Activated CD4-positive, alpha-beta T cell treated with anti-CD3 and anti-CD28 coated beads for 36 hours (primary cell): ENCODE measurements at regions not wholly inside any gene's neighbourhood (a gene's known extent, or its start where the extent isn't known, plus 50 kb on each side); places are given as distances from the start of the nearest gene placed in this dataset.

ENCODE experiments used
- ATAC-seq: fragments of 200-7000 bp; cut with Tn5 transposase; one replicate; pipeline ENCODE4 v1.10.0; 2021; ENCODE audit warnings: mild to moderate bottlenecking, moderate library complexity
- CTCF ChIA-PET: fragments of 350-600 bp; sonication (Branson Sonifier 250); formaldehyde crosslinking; loops from one replicate; lab custom pipeline; 2021; ENCODE audit warnings: antibody characterized with exemption; lab: Charles Lee
- POLR2A ChIA-PET: fragments of 350-600 bp; sonication (Branson Sonifier 250); formaldehyde crosslinking; loops from one replicate; lab custom pipeline; 2021; ENCODE audit warnings: antibody characterized with exemption, inconsistent platforms; lab: Charles Lee
- DNase-seq: peaks from one replicate; pipeline ENCODE4 v3.0.0-alpha.2; 2020
- H3K27ac Mint-ChIP-seq: one replicate; pipeline ENCODE4 v1.8.0; 2021; ENCODE audit warnings: mixed read lengths
- H3K27me3 Mint-ChIP-seq: one replicate; pipeline ENCODE4 v1.8.0; 2021; ENCODE audit warnings: mixed read lengths
- H3K36me3 Mint-ChIP-seq: one replicate; pipeline ENCODE4 v1.8.0; 2021; ENCODE audit warnings: low read depth, mixed read lengths
- H3K4me1 Mint-ChIP-seq: one replicate; pipeline ENCODE4 v1.8.0; 2021; ENCODE audit warnings: mixed read lengths
- H3K4me3 Mint-ChIP-seq: one replicate; pipeline ENCODE4 v1.8.0; 2021; ENCODE audit warnings: mild to moderate bottlenecking, moderate library complexity, mixed read lengths
- H3K9me3 Mint-ChIP-seq: one replicate; pipeline ENCODE4 v1.8.0; 2021; ENCODE audit warnings: low read depth, mixed read lengths
- intact Hi-C, 2 experiments: fragments of 100-400 bp; cut with DNase I in 1 of 2; cut with micrococcal nuclease in 1 of 2; formaldehyde crosslinking; loops; one replicate each; pipeline versions ENCODE4 v1.14.2 to v1.15.1; 2022 to 2024; cut with DNase I, micrococcal nuclease

GRCh38 chr6:87799651-87800050 is 97.6 kb upstream of the AKIRIN2 start:
- Mint-ChIP-seq H3K4me1 (no peaks in the 10 kb centered on the region), H3K9me3 (no peaks in the 10 kb centered on the region), H3K4me3 (no peak overlapping the region), H3K36me3 (no peaks in the 10 kb centered on the region), H3K27me3 (no peaks in the 10 kb centered on the region), H3K27ac (no peak overlapping the region)
- ATAC-seq: no peak
- intact Hi-C loops: no loop called here
- POLR2A ChIA-PET: no interaction called here
- no peak for DNase-seq
- CTCF ChIA-PET: interaction anchor here (1.0 kb wide), 1 partner anchor 118 kb away, joined by 3 read pairs; no protein-coding TSS in a partner anchor

DNA sequence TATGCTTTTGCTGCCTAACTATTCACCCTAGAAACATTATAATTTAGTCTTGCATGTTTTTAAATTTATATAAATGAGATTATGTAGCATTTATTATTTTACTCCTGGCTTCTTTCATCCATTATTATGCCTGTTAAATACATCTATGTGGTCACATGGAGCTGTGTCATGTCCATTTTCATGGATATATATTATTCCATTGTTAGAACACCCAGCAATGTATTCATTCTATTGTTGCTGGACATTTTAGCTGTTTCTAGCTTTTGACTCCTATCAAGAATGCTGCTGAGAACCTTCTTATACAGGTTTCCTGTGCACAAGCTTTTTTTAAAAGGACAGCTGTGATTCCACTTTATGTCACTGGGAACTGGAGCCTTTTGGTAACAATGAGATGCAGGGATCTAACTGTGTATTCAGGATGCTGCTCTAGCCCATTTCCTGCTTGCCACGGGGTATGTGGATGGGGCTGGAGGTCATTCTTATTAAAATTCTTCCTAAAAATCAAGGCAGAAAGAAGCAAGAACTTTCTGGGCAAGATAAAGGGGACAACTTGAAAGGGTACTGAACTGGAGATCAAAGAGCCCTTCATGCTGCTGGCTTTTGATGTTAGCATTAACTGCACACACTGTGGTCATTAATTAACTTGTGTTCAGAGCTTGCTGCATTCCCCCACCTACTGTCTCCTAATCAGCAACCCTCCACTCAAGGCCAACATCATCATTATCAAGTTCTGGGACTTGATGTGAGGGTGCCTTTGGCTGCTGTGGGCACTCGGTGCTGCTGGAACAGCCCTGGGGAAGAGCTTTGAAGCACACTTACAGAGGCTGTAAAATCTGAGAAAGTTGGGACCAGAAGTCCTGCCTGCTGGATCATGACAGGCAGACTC is 96.6 kb upstream of the AKIRIN2 start:
- no peaks in the 10 kb centered on the region for H3K27me3 Mint-ChIP-seq
- H3K4me3 Mint-ChIP-seq: no peak overlapping the region
- H3K27ac Mint-ChIP-seq: no peak overlapping the region
- ChIA-PET CTCF (interaction anchor here (0.8 to 1.1 kb wide), 3 partner anchors 27 to 117 kb away, joined by 3 read pairs; no protein-coding TSS in a partner anchor), POLR2A (interaction anchor here (0.6 to 0.7 kb wide), 2 partner anchors 99 to 136 kb away, joined by 4 to 6 read pairs; no protein-coding TSS in a partner anchor)
- no peaks in the 10 kb centered on the region for H3K36me3 Mint-ChIP-seq
- DNase-seq: no peak
- intact Hi-C loops: no loop called here
- no peak for ATAC-seq
- H3K9me3 Mint-ChIP-seq: no peaks in the 10 kb centered on the region
- H3K4me1 Mint-ChIP-seq: no peaks in the 10 kb centered on the region

- H3K27ac Mint-ChIP-seq: no peak overlapping the region
- intact Hi-C loops: no loop called here
- H3K27me3 Mint-ChIP-seq: no peaks in the 10 kb centered on the region
- CTCF ChIA-PET: no interaction called here
- H3K4me3 Mint-ChIP-seq: no peak overlapping the region
- no peaks in the 10 kb centered on the region for H3K9me3 Mint-ChIP-seq
- no peaks in the 10 kb centered on the region for H3K36me3 Mint-ChIP-seq
- POLR2A ChIA-PET: no interaction called here
- no peaks in the 10 kb centered on the region for H3K4me1 Mint-ChIP-seq
- no peak for DNase-seq
- ATAC-seq: no peak
Measured at GRCh38 chr6:87794922-87795885, 93.2 kb upstream of the AKIRIN2 start.

DNA sequence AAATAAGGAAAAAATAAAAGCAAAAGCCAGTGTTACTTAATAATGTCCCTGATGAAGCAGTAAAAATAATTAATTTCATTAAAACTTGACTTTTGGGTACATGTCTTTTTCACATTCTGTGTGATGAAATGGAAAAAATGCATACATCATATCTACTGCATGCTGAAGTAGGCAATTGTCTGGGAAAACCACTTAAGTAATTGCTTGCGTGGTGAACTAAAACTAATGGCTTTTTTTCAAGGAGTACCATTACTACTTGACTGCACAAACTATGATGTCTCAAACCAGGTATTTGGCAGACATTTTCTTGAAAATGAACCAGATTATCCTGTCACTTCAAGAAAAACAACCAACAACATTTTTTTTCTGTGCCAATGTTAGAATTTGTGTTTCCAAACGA is 91.3 kb upstream of the AKIRIN2 start:
- CTCF ChIA-PET: no interaction called here
- Mint-ChIP-seq H3K4me1 (peaks cover 2% of the 10 kb centered on the region), H3K9me3 (no peaks in the 10 kb centered on the region), H3K27ac (no peak overlapping the region), H3K4me3 (no peak overlapping the region), H3K27me3 (peaks cover 4% of the 10 kb centered on the region), H3K36me3 (no peaks in the 10 kb centered on the region)
- POLR2A ChIA-PET: no interaction called here
- DNase-seq (no peak), ATAC-seq (no peak)
- intact Hi-C loops: no loop called here

GRCh38 chr6:87791982-87792381 is 89.9 kb upstream of the AKIRIN2 start:
- no peak for DNase-seq
- H3K36me3 Mint-ChIP-seq: no peaks in the 10 kb centered on the region
- no peak overlapping the region for H3K4me3 Mint-ChIP-seq
- H3K4me1 Mint-ChIP-seq: peaks cover 2% of the 10 kb centered on the region
- intact Hi-C loops: no loop called here
- CTCF ChIA-PET: no interaction called here
- H3K27ac Mint-ChIP-seq: no peak overlapping the region
- POLR2A ChIA-PET: no interaction called here
- no peaks in the 10 kb centered on the region for H3K9me3 Mint-ChIP-seq
- peaks cover 4% of the 10 kb centered on the region for H3K27me3 Mint-ChIP-seq
- no peak for ATAC-seq

DNA sequence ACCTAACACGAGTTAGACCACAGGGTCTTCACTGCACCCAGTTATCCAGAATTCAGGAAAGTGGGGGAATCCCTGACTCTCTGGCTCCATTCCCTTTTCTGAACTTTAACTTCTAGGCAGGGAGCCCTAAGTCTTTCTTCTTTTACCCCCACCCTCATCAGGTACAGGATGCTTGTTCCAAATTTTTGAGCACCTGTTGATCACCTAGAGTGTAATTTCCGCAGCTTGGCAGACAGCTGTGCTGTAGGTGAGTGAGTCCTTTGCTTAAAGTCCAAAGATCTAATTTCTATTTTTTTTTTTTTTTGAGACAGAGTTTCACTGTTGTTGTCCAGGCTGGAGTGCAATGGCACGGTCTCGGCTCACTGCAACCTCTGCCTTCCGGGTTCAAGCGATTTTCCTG is 89.5 kb upstream of the AKIRIN2 start:
- Mint-ChIP-seq H3K27ac (no peak overlapping the region), H3K36me3 (no peaks in the 10 kb centered on the region), H3K27me3 (peaks cover 6% of the 10 kb centered on the region), H3K9me3 (no peaks in the 10 kb centered on the region), H3K4me3 (no peak overlapping the region), H3K4me1 (peaks cover 2% of the 10 kb centered on the region)
- ATAC-seq (no peak), DNase-seq (no peak)
- CTCF ChIA-PET: no interaction called here
- intact Hi-C loops: no loop called here
- POLR2A ChIA-PET: no interaction called here

DNA sequence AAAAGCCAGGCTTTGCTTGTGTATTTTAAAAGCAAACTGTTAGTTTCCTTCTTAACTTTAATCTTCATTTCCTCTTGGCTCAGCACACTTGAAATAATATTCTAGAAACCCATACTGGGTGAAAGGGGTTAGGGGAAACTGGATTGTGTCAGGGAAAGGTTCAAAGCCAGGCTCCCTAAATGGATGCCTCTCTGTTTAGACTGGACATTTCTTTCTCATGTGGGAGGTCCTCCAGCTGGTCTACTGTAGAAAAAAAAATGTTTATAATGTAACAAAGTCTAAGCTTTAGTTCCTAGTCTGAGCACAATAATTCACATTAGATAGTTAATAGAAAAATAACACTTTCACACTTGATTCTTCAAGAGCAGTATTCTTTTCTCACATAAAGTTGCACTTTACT is 89.0 kb upstream of the AKIRIN2 start:
- H3K9me3 Mint-ChIP-seq: no peaks in the 10 kb centered on the region
- intact Hi-C loops: no loop called here
- H3K36me3 Mint-ChIP-seq: no peaks in the 10 kb centered on the region
- H3K27ac Mint-ChIP-seq: no peak overlapping the region
- DNase-seq (no peak), ATAC-seq (no peak)
- ChIA-PET CTCF (no interaction called here), POLR2A (no interaction called here)
- peaks cover 7% of the 10 kb centered on the region for H3K27me3 Mint-ChIP-seq
- H3K4me3 Mint-ChIP-seq: no peak overlapping the region
- peaks cover 2% of the 10 kb centered on the region for H3K4me1 Mint-ChIP-seq

- no peak for ATAC-seq
- intact Hi-C loops: no loop called here
- Mint-ChIP-seq H3K4me3 (no peak overlapping the region), H3K27me3 (peaks cover 7% of the 10 kb centered on the region), H3K9me3 (no peaks in the 10 kb centered on the region), H3K4me1 (peaks cover 2% of the 10 kb centered on the region), H3K27ac (no peak overlapping the region), H3K36me3 (no peaks in the 10 kb centered on the region)
- ChIA-PET CTCF (no interaction called here), POLR2A (no interaction called here)
- DNase-seq: no peak
Measured at GRCh38 chr6:87789900-87790290, 87.9 kb upstream of the AKIRIN2 start.

DNA sequence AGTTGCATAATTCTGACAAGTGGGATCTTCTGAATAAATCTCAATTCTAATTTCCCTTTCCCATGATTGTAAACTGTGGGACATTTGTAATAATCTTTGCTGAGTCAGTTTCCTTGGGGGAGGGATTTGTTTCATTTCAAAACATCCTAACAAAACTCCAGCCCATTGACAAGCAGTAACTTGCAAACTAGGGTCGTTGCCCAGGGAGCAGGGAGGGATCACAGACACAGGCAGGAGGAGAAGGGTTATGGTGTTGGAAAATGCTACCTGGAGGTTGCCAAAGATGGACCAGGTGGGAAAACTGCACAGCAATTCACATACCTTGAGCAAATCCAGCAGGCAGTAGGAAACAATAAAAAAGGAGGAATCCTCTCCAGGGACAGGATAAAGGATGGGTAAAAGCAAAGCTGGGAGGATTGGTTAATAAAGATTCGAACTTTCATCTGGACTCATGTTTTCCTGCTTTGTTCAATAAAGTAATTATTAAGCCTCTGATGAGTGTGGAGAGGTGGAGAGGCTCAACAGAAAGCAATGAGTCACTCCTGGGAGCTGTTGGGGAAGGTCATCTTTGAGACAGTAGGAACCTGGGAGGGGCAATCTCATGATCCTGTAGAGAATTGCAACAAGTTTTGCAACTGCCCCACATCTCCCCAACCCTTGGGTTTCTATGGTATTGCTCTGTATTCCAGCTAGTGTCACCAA is 87.3 kb upstream of the AKIRIN2 start:
- no peak overlapping the region for H3K27ac Mint-ChIP-seq
- ATAC-seq (no peak), DNase-seq (no peak)
- no peaks in the 10 kb centered on the region for H3K9me3 Mint-ChIP-seq
- peaks cover 2% of the 10 kb centered on the region for H3K4me1 Mint-ChIP-seq
- H3K27me3 Mint-ChIP-seq: peaks cover 7% of the 10 kb centered on the region
- no peak overlapping the region for H3K4me3 Mint-ChIP-seq
- ChIA-PET POLR2A (no interaction called here), CTCF (no interaction called here)
- intact Hi-C loops: no loop called here
- no peaks in the 10 kb centered on the region for H3K36me3 Mint-ChIP-seq

GRCh38 chr6:87788141-87788540 is 86.1 kb upstream of the AKIRIN2 start:
- CTCF ChIA-PET: no interaction called here
- POLR2A ChIA-PET: interaction anchor here (0.6 kb wide), 1 partner anchor 422 kb away, joined by 3 read pairs; no protein-coding TSS in a partner anchor
- Mint-ChIP-seq H3K27ac (no peak overlapping the region), H3K4me1 (peaks cover 2% of the 10 kb centered on the region), H3K4me3 (no peak overlapping the region), H3K27me3 (peaks cover 9% of the 10 kb centered on the region), H3K36me3 (no peaks in the 10 kb centered on the region), H3K9me3 (no peaks in the 10 kb centered on the region)
- DNase-seq (no peak), ATAC-seq (no peak)
- intact Hi-C loops: no loop called here

GRCh38 chr6:87785229-87785862 is 83.3 kb upstream of the AKIRIN2 start:
- ChIA-PET CTCF (no interaction called here), POLR2A (no interaction called here)
- ATAC-seq: no peak
- Mint-ChIP-seq H3K4me1 (peaks cover 2% of the 10 kb centered on the region), H3K4me3 (no peak overlapping the region), H3K9me3 (no peaks in the 10 kb centered on the region), H3K27ac (no peak overlapping the region), H3K36me3 (no peaks in the 10 kb centered on the region), H3K27me3 (peaks cover 9% of the 10 kb centered on the region)
- intact Hi-C loops: no loop called here
- no peak for DNase-seq
